ENCODE measurements at regions not wholly inside any gene's neighbourhood (a gene's known extent, or its start where the extent isn't known, plus 50 kb on each side); places are given as distances from the start of the nearest gene placed in this dataset.
"Not testable (repeated sequence)": the region's sequence is repeated elsewhere in the genome, so short reads cannot be mapped to it uniquely, and the experiment has no call there.

GRCh38 chr1:219726480-219727272 lies 113.8 kb upstream of the ZC3H11B start:
- intact Hi-C loops (cut with micrococcal nuclease): no loop called here

GRCh38 chr1:219724440-219724839 lies 111.5 kb upstream of the ZC3H11B start:
- intact Hi-C loops (cut with micrococcal nuclease): loop anchor here (5.0 kb wide), 1 partner anchor 37 kb away; no protein-coding TSS in a partner anchor

GRCh38 chr1:219717536-219717935 lies 104.6 kb upstream of the ZC3H11B start:
- intact Hi-C loops (cut with micrococcal nuclease): no loop called here

GRCh38 chr1:219716611-219717114 lies 103.8 kb upstream of the ZC3H11B start:
- intact Hi-C loops (cut with micrococcal nuclease): no loop called here

GRCh38 chr1:219713981-219714381 lies 101.1 kb upstream of the ZC3H11B start:
- intact Hi-C loops (cut with micrococcal nuclease): no loop called here

- intact Hi-C loops (cut with micrococcal nuclease): no loop called here
These were observed 99.6 kb upstream of the ZC3H11B start for GRCh38 chr1:219712506-219712905.

- intact Hi-C loops (cut with micrococcal nuclease): no loop called here
These were observed 97.8 kb upstream of the ZC3H11B start for GRCh38 chr1:219710529-219711194.

GRCh38 chr1:219708919-219709543 lies 96.1 kb upstream of the ZC3H11B start:
- intact Hi-C loops (cut with micrococcal nuclease): no loop called here

GRCh38 chr1:219707885-219708284 lies 95.0 kb upstream of the ZC3H11B start:
- intact Hi-C loops (cut with micrococcal nuclease): not testable (repeated sequence)

- intact Hi-C loops (cut with micrococcal nuclease): not testable (repeated sequence)
These were observed 91.4 kb upstream of the ZC3H11B start for GRCh38 chr1:219704331-219704730.

- intact Hi-C loops (cut with micrococcal nuclease): no loop called here
These were observed 90.4 kb upstream of the ZC3H11B start for GRCh38 chr1:219703368-219703639.

GRCh38 chr1:219701476-219701875 lies 88.6 kb upstream of the ZC3H11B start:
- intact Hi-C loops (cut with micrococcal nuclease): no loop called here

GRCh38 chr1:219699870-219700269 lies 87.0 kb upstream of the ZC3H11B start:
- intact Hi-C loops (cut with micrococcal nuclease): no loop called here

- intact Hi-C loops (cut with micrococcal nuclease): no loop called here
These were observed 84.8 kb upstream of the ZC3H11B start for GRCh38 chr1:219697682-219698081.

- intact Hi-C loops (cut with micrococcal nuclease): no loop called here
These were observed 80.1 kb upstream of the ZC3H11B start for GRCh38 chr1:219692981-219693380.

GRCh38 chr1:219689774-219690173 lies 76.9 kb upstream of the ZC3H11B start:
- intact Hi-C loops (cut with micrococcal nuclease): loop anchor here (5.0 kb wide), 1 partner anchor 33 kb away; no protein-coding TSS in a partner anchor

GRCh38 chr1:219687779-219688178 lies 74.9 kb upstream of the ZC3H11B start:
- intact Hi-C loops (cut with micrococcal nuclease): loop anchor here (5.0 kb wide), 1 partner anchor 35 kb away; no protein-coding TSS in a partner anchor

- intact Hi-C loops (cut with micrococcal nuclease): loop anchor here (5.0 kb wide), 1 partner anchor 36 kb away; no protein-coding TSS in a partner anchor
These were observed 73.3 kb upstream of the ZC3H11B start for GRCh38 chr1:219686171-219686570.

- intact Hi-C loops (cut with micrococcal nuclease): no loop called here
These were observed 69.9 kb upstream of the ZC3H11B start for GRCh38 chr1:219682788-219683187.

- intact Hi-C loops (cut with micrococcal nuclease): no loop called here
These were observed 69.0 kb upstream of the ZC3H11B start for GRCh38 chr1:219681876-219682275.

- intact Hi-C loops (cut with micrococcal nuclease): no loop called here
These were observed 63.3 kb upstream of the ZC3H11B start for GRCh38 chr1:219676012-219676765.
